ENCODE measurements at regions not wholly inside any gene's neighbourhood (a gene's known extent, or its start where the extent isn't known, plus 50 kb on each side); places are given as distances from the start of the nearest gene placed in this dataset.
"Not testable (repeated sequence)": the region's sequence is repeated elsewhere in the genome, so short reads cannot be mapped to it uniquely, and the experiment has no call there.

GRCh38 chr2:142827170-142827569 is 50.3 kb upstream of the KYNU start:
- no peaks in the 10 kb centered on the region for H3K36me3 ChIP-seq (ENCODE audit: insufficient read depth, low read length)
- H3K27me3 ChIP-seq (ENCODE audit: insufficient read depth, low read length, poor library complexity, severe bottlenecking) = no peaks in the 10 kb centered on the region
- Mint-ChIP-seq H3K27me3 (no peaks in the 10 kb centered on the region), H3K36me3 (no peaks in the 10 kb centered on the region), H3K4me3 (no peak overlapping the region), H3K4me1 (no peaks in the 10 kb centered on the region), H3K9me3 (peaks cover 0 to 5% (median 2%) of the 10 kb centered on the region in 5 donors), H3K27ac (no peak overlapping the region)
- no peak overlapping the region for H3K4me3 ChIP-seq (ENCODE audit: low read length)
- DNase-seq = no peak
- no peaks in the 10 kb centered on the region for H3K4me1 ChIP-seq (ENCODE audit: insufficient read depth, low read length)
- H3K27ac ChIP-seq (ENCODE audit: low read depth, low read length) = no peak overlapping the region
- no peaks in the 10 kb centered on the region for H3K9me3 ChIP-seq (ENCODE audit: low read length)
- ChIA-PET CTCF (no interaction called here), POLR2A (no interaction called here)

DNA sequence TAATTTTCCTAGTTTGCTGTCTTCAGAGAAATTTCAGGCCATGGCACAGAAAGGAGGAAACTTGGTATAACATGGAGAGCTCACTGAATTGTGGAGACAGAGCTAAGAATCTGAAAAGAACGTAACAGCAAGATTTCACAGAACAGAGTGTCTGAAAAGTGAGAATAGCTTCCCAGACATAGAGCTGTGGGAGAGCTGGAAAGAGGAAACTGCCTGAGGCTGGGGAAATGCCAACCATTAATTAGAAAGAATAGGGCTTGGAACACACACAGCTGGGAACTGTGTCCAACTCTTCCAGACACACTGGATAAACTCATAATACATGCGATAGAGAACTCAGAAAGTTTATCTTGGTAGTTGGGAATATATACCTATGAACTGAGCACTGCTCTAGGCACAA is 51.6 kb upstream of the KYNU start:
- Histone ChIP-seq H3K9me3 (ENCODE audit: low read length) (no peaks in the 10 kb centered on the region), H3K4me3 (ENCODE audit: low read length) (no peak overlapping the region), H3K4me1 (ENCODE audit: insufficient read depth, low read length) (no peaks in the 10 kb centered on the region), H3K36me3 (ENCODE audit: insufficient read depth, low read length) (no peaks in the 10 kb centered on the region), H3K27me3 (ENCODE audit: insufficient read depth, low read length, poor library complexity, severe bottlenecking) (no peaks in the 10 kb centered on the region), H3K27ac (ENCODE audit: low read depth, low read length) (no peak overlapping the region)
- Mint-ChIP-seq H3K4me1 (no peaks in the 10 kb centered on the region), H3K27me3 (no peaks in the 10 kb centered on the region), H3K9me3 (peaks cover 0 to 5% (median 2%) of the 10 kb centered on the region in 5 donors), H3K4me3 (no peak overlapping the region), H3K27ac (no peak overlapping the region), H3K36me3 (no peaks in the 10 kb centered on the region)
- no peak for DNase-seq
- CTCF ChIA-PET = no interaction called here
- POLR2A ChIA-PET = no interaction called here

DNA sequence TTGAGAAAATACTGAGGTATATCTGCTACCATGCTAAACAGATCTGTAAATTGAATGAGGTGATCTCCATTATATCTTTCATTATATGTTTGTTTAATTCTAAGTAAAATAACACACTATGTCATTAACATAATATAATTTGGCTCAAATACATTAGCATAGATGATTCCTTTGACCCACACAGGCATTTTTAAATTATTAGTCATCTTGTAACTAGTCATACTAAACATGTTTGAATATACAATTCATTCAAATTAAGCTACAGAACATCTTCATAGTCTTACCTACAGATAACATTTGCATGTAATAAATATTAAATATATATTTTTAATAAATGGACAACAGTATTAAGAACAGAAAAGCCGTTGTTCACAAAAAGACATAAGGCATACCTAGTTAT is 52.7 kb upstream of the KYNU start:
- peaks cover 0 to 5% (median 0%) of the 10 kb centered on the region in 5 donors for H3K9me3 Mint-ChIP-seq

GRCh38 chr2:142822190-142822589 is 55.3 kb upstream of the KYNU start:
- ChIA-PET CTCF (no interaction called here), POLR2A (no interaction called here)
- Mint-ChIP-seq H3K4me3 (no peak overlapping the region), H3K9me3 (peaks cover 0 to 2% (median 0%) of the 10 kb centered on the region in 5 donors), H3K36me3 (no peaks in the 10 kb centered on the region), H3K27ac (no peak overlapping the region), H3K4me1 (no peaks in the 10 kb centered on the region), H3K27me3 (no peaks in the 10 kb centered on the region)
- H3K9me3 ChIP-seq (ENCODE audit: low read length) = no peaks in the 10 kb centered on the region
- no peak overlapping the region for H3K27ac ChIP-seq (ENCODE audit: low read depth, low read length)
- no peaks in the 10 kb centered on the region for H3K4me1 ChIP-seq (ENCODE audit: insufficient read depth, low read length)
- H3K27me3 ChIP-seq (ENCODE audit: insufficient read depth, low read length, poor library complexity, severe bottlenecking) = no peaks in the 10 kb centered on the region
- no peaks in the 10 kb centered on the region for H3K36me3 ChIP-seq (ENCODE audit: insufficient read depth, low read length)
- no peak overlapping the region for H3K4me3 ChIP-seq (ENCODE audit: low read length)
- DNase-seq = no peak

More for the DNA sequence above, 52.7 kb upstream of the KYNU start:
- H3K27me3 Mint-ChIP-seq = no peaks in the 10 kb centered on the region
- POLR2A ChIA-PET = no interaction called here
- H3K4me3 Mint-ChIP-seq = no peak overlapping the region
- H3K27ac Mint-ChIP-seq = no peak overlapping the region
- CTCF ChIA-PET = no interaction called here
- Histone ChIP-seq H3K27ac (ENCODE audit: low read depth, low read length) (no peak overlapping the region), H3K9me3 (ENCODE audit: low read length) (no peaks in the 10 kb centered on the region), H3K4me3 (ENCODE audit: low read length) (no peak overlapping the region), H3K27me3 (ENCODE audit: insufficient read depth, low read length, poor library complexity, severe bottlenecking) (no peaks in the 10 kb centered on the region), H3K4me1 (ENCODE audit: insufficient read depth, low read length) (no peaks in the 10 kb centered on the region), H3K36me3 (ENCODE audit: insufficient read depth, low read length) (no peaks in the 10 kb centered on the region)
- no peaks in the 10 kb centered on the region for H3K36me3 Mint-ChIP-seq
- H3K4me1 Mint-ChIP-seq = no peaks in the 10 kb centered on the region
- no peak for DNase-seq

GRCh38 chr2:142819411-142819810 is 58.1 kb upstream of the KYNU start:
- no peaks in the 10 kb centered on the region for H3K9me3 ChIP-seq (ENCODE audit: low read length)
- no peaks in the 10 kb centered on the region for H3K4me1 Mint-ChIP-seq
- no peaks in the 10 kb centered on the region for H3K27me3 Mint-ChIP-seq
- no peak overlapping the region for H3K4me3 ChIP-seq (ENCODE audit: low read length)
- H3K4me3 Mint-ChIP-seq = no peak overlapping the region
- DNase-seq = no peak
- H3K27ac ChIP-seq (ENCODE audit: low read depth, low read length) = no peak overlapping the region
- H3K9me3 Mint-ChIP-seq = peaks cover 0 to 2% (median 0%) of the 10 kb centered on the region in 5 donors
- no peaks in the 10 kb centered on the region for H3K4me1 ChIP-seq (ENCODE audit: insufficient read depth, low read length)
- CTCF ChIA-PET = no interaction called here
- H3K27ac Mint-ChIP-seq = no peak overlapping the region
- POLR2A ChIA-PET = no interaction called here
- H3K36me3 ChIP-seq (ENCODE audit: insufficient read depth, low read length) = no peaks in the 10 kb centered on the region
- H3K36me3 Mint-ChIP-seq = no peaks in the 10 kb centered on the region
- no peaks in the 10 kb centered on the region for H3K27me3 ChIP-seq (ENCODE audit: insufficient read depth, low read length, poor library complexity, severe bottlenecking)

DNA sequence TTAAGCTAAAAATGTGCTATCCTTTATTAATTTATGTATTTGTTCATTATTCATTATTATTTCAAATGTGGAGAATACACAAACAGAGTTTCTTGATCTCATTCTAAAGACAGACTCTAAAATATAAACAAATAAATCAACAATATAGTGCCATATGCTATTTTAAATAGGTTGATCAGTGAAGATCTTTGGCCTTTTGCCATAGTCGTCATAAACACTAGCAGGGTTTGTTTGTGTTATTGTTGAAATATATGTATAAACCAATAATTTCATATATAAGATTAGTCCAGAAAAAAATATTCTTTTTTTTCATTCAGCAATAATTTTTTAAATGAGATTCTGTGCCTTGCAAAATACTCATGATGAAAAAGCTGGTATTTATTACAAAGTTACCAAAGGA is 62.1 kb upstream of the KYNU start:
- Histone ChIP-seq H3K4me1 (ENCODE audit: insufficient read depth, low read length) (no peaks in the 10 kb centered on the region), H3K36me3 (ENCODE audit: insufficient read depth, low read length) (no peaks in the 10 kb centered on the region), H3K27me3 (ENCODE audit: insufficient read depth, low read length, poor library complexity, severe bottlenecking) (no peaks in the 10 kb centered on the region), H3K27ac (ENCODE audit: low read depth, low read length) (no peak overlapping the region), H3K9me3 (ENCODE audit: low read length) (no peaks in the 10 kb centered on the region), H3K4me3 (ENCODE audit: low read length) (no peak overlapping the region)
- Mint-ChIP-seq H3K27me3 (no peaks in the 10 kb centered on the region), H3K4me3 (no peak overlapping the region), H3K27ac (no peak overlapping the region), H3K4me1 (no peaks in the 10 kb centered on the region), H3K9me3 (peaks cover 3 to 11% (median 5%) of the 10 kb centered on the region in 5 donors), H3K36me3 (no peaks in the 10 kb centered on the region)
- ChIA-PET CTCF (no interaction called here), POLR2A (no interaction called here)
- no peak for DNase-seq

DNA sequence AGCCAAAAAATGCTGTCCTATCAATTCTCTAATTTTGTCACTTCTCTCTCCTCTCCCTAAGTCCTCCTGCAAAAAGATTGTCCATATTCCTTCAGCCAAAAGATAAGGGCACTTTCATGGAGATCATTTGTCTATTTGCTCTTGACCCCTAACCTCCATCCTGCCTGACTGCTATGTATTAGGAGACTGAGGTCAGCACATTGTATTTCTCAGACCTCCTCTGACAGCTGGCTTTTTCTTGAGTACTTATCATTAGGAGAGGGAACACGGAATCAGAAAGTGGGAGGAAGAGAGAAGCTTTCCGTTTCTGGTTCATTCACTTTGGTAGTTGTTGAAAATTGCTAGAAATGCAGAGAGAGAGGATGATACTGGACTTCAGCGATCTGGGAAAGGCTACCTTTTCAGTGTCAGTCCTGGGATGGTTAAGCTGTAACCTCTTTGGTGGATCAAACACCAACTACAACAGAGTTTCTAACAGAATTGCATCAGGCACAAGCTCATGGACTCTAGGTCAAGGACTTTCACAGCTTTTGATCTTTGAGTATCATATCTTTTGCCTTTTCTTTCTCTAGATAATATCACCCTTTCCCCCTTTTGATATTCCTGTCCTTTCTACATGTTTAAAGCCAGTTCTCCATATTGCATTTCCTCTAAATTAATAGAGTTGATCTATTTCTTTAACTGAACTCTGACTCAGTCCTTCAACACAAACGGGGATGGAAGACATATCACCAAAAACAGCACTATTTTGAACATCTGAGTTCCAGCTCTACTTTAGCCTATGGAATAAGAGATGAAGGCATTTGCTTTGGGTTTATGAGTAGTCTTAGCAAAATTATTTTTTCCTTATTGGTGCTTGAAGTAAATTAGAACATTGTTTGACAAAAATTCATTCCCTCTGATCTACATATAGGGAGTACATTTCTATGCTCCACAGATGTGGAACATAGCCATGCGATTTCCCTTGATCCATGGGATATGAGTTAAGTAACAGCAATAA is 63.3 kb upstream of the KYNU start:
- no peaks in the 10 kb centered on the region for H3K4me1 Mint-ChIP-seq
- CTCF ChIA-PET = no interaction called here
- Histone ChIP-seq H3K27ac (ENCODE audit: low read depth, low read length) (no peak overlapping the region), H3K9me3 (ENCODE audit: low read length) (no peaks in the 10 kb centered on the region), H3K27me3 (ENCODE audit: insufficient read depth, low read length, poor library complexity, severe bottlenecking) (no peaks in the 10 kb centered on the region), H3K36me3 (ENCODE audit: insufficient read depth, low read length) (no peaks in the 10 kb centered on the region), H3K4me3 (ENCODE audit: low read length) (no peak overlapping the region), H3K4me1 (ENCODE audit: insufficient read depth, low read length) (no peaks in the 10 kb centered on the region)
- H3K27ac Mint-ChIP-seq = no peak overlapping the region
- H3K27me3 Mint-ChIP-seq = peaks cover 0 to 2% of the 10 kb centered on the region in 2 donors
- H3K4me3 Mint-ChIP-seq = no peak overlapping the region
- no peak for DNase-seq
- no peaks in the 10 kb centered on the region for H3K36me3 Mint-ChIP-seq
- POLR2A ChIA-PET = no interaction called here
- peaks cover 3 to 11% (median 5%) of the 10 kb centered on the region in 5 donors for H3K9me3 Mint-ChIP-seq

DNA sequence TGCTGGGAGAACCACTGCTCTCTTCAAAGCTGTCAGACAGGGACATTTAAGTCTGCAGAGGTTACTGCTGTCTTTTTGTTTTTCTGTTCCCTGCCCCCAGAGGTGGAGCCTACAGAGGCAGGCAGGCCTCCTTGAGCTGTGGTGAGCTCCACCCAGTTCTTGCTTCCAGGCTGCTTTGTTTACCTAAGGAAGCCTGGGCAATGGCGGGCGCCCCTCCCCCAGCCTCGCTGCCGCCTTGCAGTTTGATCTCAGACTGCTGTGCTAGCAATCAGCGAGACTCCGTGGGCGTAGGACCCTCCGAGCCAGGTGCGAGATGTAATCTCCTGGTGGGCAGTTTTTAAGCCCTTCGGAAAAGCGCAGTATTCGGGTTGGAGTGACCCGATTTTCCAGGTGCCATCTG is 65.8 kb upstream of the KYNU start:
- peaks cover 3 to 11% (median 5%) of the 10 kb centered on the region in 5 donors for H3K9me3 Mint-ChIP-seq
- POLR2A ChIA-PET; CTCF ChIA-PET; H3K36me3 Mint-ChIP-seq; H3K27me3 Mint-ChIP-seq; H3K36me3 ChIP-seq (ENCODE audit: insufficient read depth, low read length); H3K27me3 ChIP-seq (ENCODE audit: insufficient read depth, low read length, poor library complexity, severe bottlenecking); H3K4me3 ChIP-seq (ENCODE audit: low read length); H3K9me3 ChIP-seq (ENCODE audit: low read length); H3K4me1 ChIP-seq (ENCODE audit: insufficient read depth, low read length); H3K4me3 Mint-ChIP-seq; DNase-seq; H3K27ac ChIP-seq (ENCODE audit: low read depth, low read length); H3K4me1 Mint-ChIP-seq; H3K27ac Mint-ChIP-seq: not testable (repeated sequence)

Data from CD8-positive, alpha-beta memory T cell (primary cell).